GM19043 (cell line): ENCODE measurements at regions not wholly inside any gene's neighbourhood (a gene's known extent, or its start where the extent isn't known, plus 50 kb on each side); places are given as distances from the start of the nearest gene placed in this dataset.
"Not testable (repeated sequence)": the region's sequence is repeated elsewhere in the genome, so short reads cannot be mapped to it uniquely, and the experiment has no call there.

Experiments used
- ATAC-seq: cut with Tn5 transposase; IDR thresholded peaks from one replicate; pipeline ENCODE4 v1.9.1; 2021; ENCODE audit warnings: low read depth; ENCODE audit not compliant: unreplicated experiment

GRCh38 chr11:103584021-103584420, 452.4 kb upstream of the DDI1 start:
- ATAC-seq, result no peak

GRCh38 chr11:103584720-103585119, 451.7 kb upstream of the DDI1 start:
- ATAC-seq, result no peak

GRCh38 chr11:103585401-103585800, 451.0 kb upstream of the DDI1 start:
- ATAC-seq, result no peak

- no peak for ATAC-seq
These were observed 450.5 kb upstream of the DDI1 start for GRCh38 chr11:103585911-103586310.

GRCh38 chr11:103586756-103587155, 449.7 kb upstream of the DDI1 start:
- no peak for ATAC-seq

- no peak for ATAC-seq
These were observed 448.3 kb upstream of the DDI1 start for GRCh38 chr11:103587901-103588788.

GRCh38 chr11:103591554-103591953, 444.9 kb upstream of the DDI1 start:
- ATAC-seq, result no peak

GRCh38 chr11:103594283-103594682, 442.2 kb upstream of the DDI1 start:
- ATAC-seq, result no peak

GRCh38 chr11:103596315-103596714, 440.1 kb upstream of the DDI1 start:
- no peak for ATAC-seq

- ATAC-seq, result peak; percentile 94
These were observed 435.1 kb upstream of the DDI1 start for GRCh38 chr11:103601225-103601846.

- ATAC-seq, result no peak
These were observed 433.6 kb upstream of the DDI1 start for GRCh38 chr11:103602840-103603239.

GRCh38 chr11:103604310-103604709, 432.1 kb upstream of the DDI1 start:
- ATAC-seq, result no peak

- no peak for ATAC-seq
These were observed 427.9 kb upstream of the DDI1 start for GRCh38 chr11:103608566-103608965.

- no peak for ATAC-seq
These were observed 427.0 kb upstream of the DDI1 start for GRCh38 chr11:103609117-103610066.

- no peak for ATAC-seq
These were observed 426.0 kb upstream of the DDI1 start for GRCh38 chr11:103610435-103610834.

- not testable (repeated sequence) for ATAC-seq
These were observed 424.7 kb upstream of the DDI1 start for GRCh38 chr11:103611526-103612260.

GRCh38 chr11:103612451-103612850, 424.0 kb upstream of the DDI1 start:
- ATAC-seq, result not testable (repeated sequence)

GRCh38 chr11:103616586-103616985, 419.9 kb upstream of the DDI1 start:
- ATAC-seq, result not testable (repeated sequence)

GRCh38 chr11:103618528-103618927, 417.9 kb upstream of the DDI1 start:
- ATAC-seq, result no peak

- no peak for ATAC-seq
These were observed 417.0 kb upstream of the DDI1 start for GRCh38 chr11:103619480-103619879.
